Esophagus squamous epithelium (tissue), 5 donors: ENCODE measurements at regions not wholly inside any gene's neighbourhood (a gene's known extent, or its start where the extent isn't known, plus 50 kb on each side); places are given as distances from the start of the nearest gene placed in this dataset.

Source experiments
- DNase-seq: peaks from one replicate; lab custom pipeline; 2025; lab: John Stamatoyannopoulos, UW
- H3K27ac ChIP-seq, 4 donors: fragments of 200-600 bp; sonication (generic); one replicate each; pipeline ENCODE4 v1.5.1; 2016 to 2019; ENCODE audit warnings: mild to moderate bottlenecking in 1 of 4
- H3K27me3 ChIP-seq, 4 donors: fragments of 200-600 bp; sonication (generic); 1 replicate in 3 of 4; 2 replicates in 1 of 4; pipeline versions ENCODE4 v1.5.1 to v1.6.0; 2017 to 2021; ENCODE audit warnings: antibody characterized with exemption in 1 of 4
- H3K36me3 ChIP-seq, 3 donors: fragments of 200-600 bp; sonication (generic); one replicate each; pipeline ENCODE4 v1.5.1; 2016 to 2019
- H3K4me1 ChIP-seq, 3 donors: fragments of 200-600 bp; sonication (generic); one replicate each; pipeline ENCODE4 v1.5.1; 2017 to 2019
- H3K4me3 ChIP-seq, 4 donors: fragments of 200-600 bp; sonication (generic); 1 replicate in 3 of 4; 2 replicates in 1 of 4; pipeline ENCODE4 v1.5.1; 2016 to 2019; ENCODE audit warnings: mild to moderate bottlenecking in 2 of 4, moderate library complexity in 1 of 4
- H3K9me3 ChIP-seq, 3 donors: fragments of 200-600 bp; sonication (generic); one replicate each; pipeline ENCODE4 v1.5.1; 2016 to 2019
- CTCF ChIP-seq, 6 experiments: fragments of 450-650 bp in 4 of 6; fragments of 200-600 bp in 2 of 6; sonication (generic) in 2 of 6; IDR thresholded peaks; one replicate each; pipeline ENCODE4 v1.5.1; 2016 to 2019; ENCODE audit warnings: antibody characterized with exemption in 6 of 6, mild to moderate bottlenecking in 4 of 6, moderate library complexity in 4 of 6
- POLR2A ChIP-seq, 4 donors: fragments of 450-650 bp; IDR thresholded peaks; one replicate each; pipeline ENCODE4 v1.6.1; 2017; ENCODE audit warnings: antibody characterized with exemption in 4 of 4, mild to moderate bottlenecking in 4 of 4, moderate library complexity in 3 of 4
- WGBS, 2 donors: methylation state at CpG; one replicate each; pipeline ENCODE4 v1.1.5; 2018; 5-methylcytosine and 5-hydroxymethylcytosine counted together
- intact Hi-C: fragments of 100-400 bp; cut with DNase I; formaldehyde crosslinking; loops from one replicate; pipeline ENCODE4 v1.15.0; 2022
- donor health status: DM: yes; HTN: yes; CAD: no.

- Histone ChIP-seq H3K27me3 (no peaks in the 10 kb centered on the region), H3K4me1 (no peaks in the 10 kb centered on the region), H3K36me3 (no peaks in the 10 kb centered on the region), H3K9me3 (no peaks in the 10 kb centered on the region), H3K4me3 (no peak overlapping the region), H3K27ac (no peak overlapping the region)
- intact Hi-C loops, result no loop called here
- TF ChIP-seq CTCF (IDR thresholded peaks at IDR 0.05), result no peak
- TF ChIP-seq POLR2A (IDR thresholded peaks at IDR 0.05), result no peak
- DNase-seq, result no peak
- WGBS, 2 donors, result 76 to 80% methylated on average over 9 to 10 of the region's 10 CpGs
Observed at GRCh38 chr10:23877791-23878320, 331.1 kb upstream of the KIAA1217 start.

DNA sequence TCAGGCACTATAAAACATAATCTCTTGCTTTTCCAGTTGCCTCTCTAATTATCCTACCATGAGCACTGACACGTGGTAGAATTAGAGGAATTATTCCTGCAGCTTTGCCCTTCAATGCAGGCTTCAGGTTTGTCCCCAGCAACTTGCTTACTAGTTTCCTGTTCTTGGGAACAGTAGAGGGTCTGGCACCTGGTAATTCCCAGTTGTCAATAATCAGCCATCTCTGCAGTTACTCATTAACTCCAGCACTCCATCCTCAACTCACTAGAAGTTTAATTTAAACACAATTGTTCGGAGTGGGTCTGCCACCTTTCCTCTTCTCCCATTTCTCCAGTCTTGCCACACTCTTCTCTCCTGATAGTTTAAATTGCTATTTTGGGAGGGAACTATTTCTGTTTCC is 324.3 kb upstream of the KIAA1217 start:
- DNase-seq, result no peak
- Histone ChIP-seq H3K27ac (no peak overlapping the region), H3K9me3 (no peaks in the 10 kb centered on the region), H3K36me3 (no peaks in the 10 kb centered on the region), H3K4me3 (no peak overlapping the region), H3K27me3 (no peaks in the 10 kb centered on the region), H3K4me1 (no peaks in the 10 kb centered on the region)
- WGBS, 2 donors, result 63 to 79% methylated on average over 1 to 2 of the region's 2 CpGs
- intact Hi-C loops, result no loop called here
- TF ChIP-seq CTCF (IDR thresholded peaks at IDR 0.05) (no peak), POLR2A (IDR thresholded peaks at IDR 0.05) (no peak)

- Histone ChIP-seq H3K27ac (no peak overlapping the region), H3K9me3 (no peaks in the 10 kb centered on the region), H3K4me3 (no peak overlapping the region), H3K4me1 (no peaks in the 10 kb centered on the region), H3K27me3 (no peaks in the 10 kb centered on the region), H3K36me3 (no peaks in the 10 kb centered on the region)
- intact Hi-C loops, result no loop called here
- TF ChIP-seq POLR2A (IDR thresholded peaks at IDR 0.05) (no peak), CTCF (IDR thresholded peaks at IDR 0.05) (no peak)
- WGBS, 2 donors, result 61 to 64% methylated on average over 5 of the region's 5 CpGs
- DNase-seq, result no peak
Observed at GRCh38 chr10:23885853-23886252, 323.1 kb upstream of the KIAA1217 start.

GRCh38 chr10:23886355-23886754 is 322.6 kb upstream of the KIAA1217 start:
- Histone ChIP-seq H3K27ac (no peak overlapping the region), H3K4me3 (no peak overlapping the region), H3K4me1 (no peaks in the 10 kb centered on the region), H3K27me3 (no peaks in the 10 kb centered on the region), H3K9me3 (no peaks in the 10 kb centered on the region), H3K36me3 (no peaks in the 10 kb centered on the region)
- TF ChIP-seq POLR2A (IDR thresholded peaks at IDR 0.05) (no peak), CTCF (IDR thresholded peaks at IDR 0.05) (no peak)
- WGBS, 2 donors, result 46 to 49% methylated on average over 5 to 6 of the region's 6 CpGs
- no peak for DNase-seq
- intact Hi-C loops, result no loop called here

DNA sequence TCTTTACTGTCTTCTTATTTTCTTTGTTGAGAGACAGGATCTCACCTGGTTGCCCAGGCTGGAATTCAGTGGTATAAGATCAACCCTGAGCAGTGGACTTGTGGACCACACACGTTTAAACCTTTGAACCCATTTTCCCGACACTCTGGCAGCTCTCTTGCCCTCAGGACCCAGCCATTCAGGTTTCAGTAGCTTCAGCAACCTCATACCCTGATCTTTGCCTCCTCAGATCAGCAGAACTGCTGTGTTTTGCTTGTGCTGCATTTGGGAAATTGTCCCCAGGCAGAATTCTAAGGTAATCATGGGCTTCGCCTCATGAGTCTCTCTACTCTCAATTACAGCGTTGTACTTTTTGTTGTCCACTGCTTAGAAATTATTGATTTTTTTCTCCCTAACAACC is 317.6 kb upstream of the KIAA1217 start:
- Histone ChIP-seq H3K36me3 (no peaks in the 10 kb centered on the region), H3K9me3 (no peaks in the 10 kb centered on the region), H3K27ac (no peak overlapping the region), H3K4me1 (no peaks in the 10 kb centered on the region), H3K27me3 (no peaks in the 10 kb centered on the region), H3K4me3 (no peak overlapping the region)
- intact Hi-C loops, result no loop called here
- no peak for TF ChIP-seq POLR2A (IDR thresholded peaks at IDR 0.05)
- no peak for TF ChIP-seq CTCF (IDR thresholded peaks at IDR 0.05)
- 74 to 79% methylated on average over 4 of the region's 4 CpGs for WGBS, 2 donors
- no peak for DNase-seq
